Nephron (organoid): ENCODE measurements at regions not wholly inside any gene's neighbourhood (a gene's known extent, or its start where the extent isn't known, plus 50 kb on each side); places are given as distances from the start of the nearest gene placed in this dataset.
A peak's percentile ranks its signal among the peaks of the same experiment; 100 is the strongest.

ENCODE experiments used
- H3K27ac Mint-ChIP-seq, 3 experiments: 2 replicates each; pipeline ENCODE4 v1.8.0; 2020; ENCODE audit warnings: mixed read lengths in 3 of 3, mild to moderate bottlenecking in 2 of 3, moderate library complexity in 1 of 3
- H3K27me3 Mint-ChIP-seq: 2 replicates; pipeline ENCODE4 v1.8.0; 2021; ENCODE audit warnings: low read depth, mild to moderate bottlenecking, moderate library complexity, mixed read lengths
- H3K36me3 Mint-ChIP-seq: 2 replicates; pipeline ENCODE4 v1.8.0; 2020; ENCODE audit warnings: low read depth, mixed read lengths
- H3K4me1 Mint-ChIP-seq: 2 replicates; pipeline ENCODE4 v1.8.0; 2020; ENCODE audit warnings: mixed read lengths
- H3K4me3 Mint-ChIP-seq, 3 experiments: 2 replicates each; pipeline ENCODE4 v1.8.0; 2020; ENCODE audit warnings: mild to moderate bottlenecking in 3 of 3, mixed read lengths in 3 of 3, moderate library complexity in 2 of 3
- H3K9me3 Mint-ChIP-seq: 2 replicates; pipeline ENCODE4 v1.8.0; 2020; ENCODE audit warnings: mixed read lengths
- CTCF ChIP-seq, 3 experiments: fragments of 200-600 bp; sonication (generic); IDR thresholded peaks; one replicate each; pipeline ENCODE4 v1.5.0; 2021; ENCODE audit warnings: antibody characterized with exemption in 3 of 3; ENCODE audit not compliant: unreplicated experiment in 3 of 3

- peaks cover 17% of the 10 kb centered on the region for H3K4me1 Mint-ChIP-seq
- no peaks in the 10 kb centered on the region for H3K9me3 Mint-ChIP-seq
- peaks cover 5% of the 10 kb centered on the region for H3K27me3 Mint-ChIP-seq
- TF ChIP-seq CTCF (IDR thresholded peaks at IDR 0.05; ENCODE audit: unreplicated experiment in 3 of 3): no peak
- H3K27ac Mint-ChIP-seq: no peak overlapping the region
- H3K4me3 Mint-ChIP-seq: no peak overlapping the region
- no peaks in the 10 kb centered on the region for H3K36me3 Mint-ChIP-seq
These were observed 409.3 kb downstream of the MTX2 start for GRCh38 chr2:176678571-176678970.

- no peak overlapping the region for H3K4me3 Mint-ChIP-seq
- H3K9me3 Mint-ChIP-seq: no peaks in the 10 kb centered on the region
- TF ChIP-seq CTCF (IDR thresholded peaks at IDR 0.05; ENCODE audit: unreplicated experiment in 3 of 3): peak in 1 of 3 experiments; percentile 3
- H3K27ac Mint-ChIP-seq: no peak overlapping the region
- no peaks in the 10 kb centered on the region for H3K36me3 Mint-ChIP-seq
- peaks cover 17% of the 10 kb centered on the region for H3K4me1 Mint-ChIP-seq
- H3K27me3 Mint-ChIP-seq: peaks cover 5% of the 10 kb centered on the region
These were observed 409.9 kb downstream of the MTX2 start for GRCh38 chr2:176679061-176679669.

GRCh38 chr2:176680916-176681516, 411.8 kb downstream of the MTX2 start:
- no peak for TF ChIP-seq CTCF (IDR thresholded peaks at IDR 0.05; ENCODE audit: unreplicated experiment in 3 of 3)
- Mint-ChIP-seq H3K9me3 (no peaks in the 10 kb centered on the region), H3K4me1 (peaks cover 18% of the 10 kb centered on the region), H3K27me3 (peaks cover 5% of the 10 kb centered on the region), H3K4me3 (no peak overlapping the region), H3K36me3 (no peaks in the 10 kb centered on the region), H3K27ac (no peak overlapping the region)

- Mint-ChIP-seq H3K9me3 (no peaks in the 10 kb centered on the region), H3K27me3 (peaks cover 3% of the 10 kb centered on the region), H3K27ac (no peak overlapping the region), H3K36me3 (no peaks in the 10 kb centered on the region), H3K4me1 (peaks cover 24% of the 10 kb centered on the region), H3K4me3 (no peak overlapping the region)
- TF ChIP-seq CTCF (IDR thresholded peaks at IDR 0.05; ENCODE audit: unreplicated experiment in 3 of 3): no peak
These were observed 412.4 kb downstream of the MTX2 start for GRCh38 chr2:176681584-176682115.

GRCh38 chr2:176682278-176682677, 413.0 kb downstream of the MTX2 start:
- no peak for TF ChIP-seq CTCF (IDR thresholded peaks at IDR 0.05; ENCODE audit: unreplicated experiment in 3 of 3)
- no peaks in the 10 kb centered on the region for H3K36me3 Mint-ChIP-seq
- no peak overlapping the region for H3K4me3 Mint-ChIP-seq
- H3K27me3 Mint-ChIP-seq: no peaks in the 10 kb centered on the region
- H3K27ac Mint-ChIP-seq: peak overlapping the region in 2 of 3 experiments; percentile 13 to 30
- no peaks in the 10 kb centered on the region for H3K9me3 Mint-ChIP-seq
- H3K4me1 Mint-ChIP-seq: peaks cover 31% of the 10 kb centered on the region
